DMS114 treated with DMSO at 0.1 percent for 48 hours (cell line): ENCODE measurements at regions not wholly inside any gene's neighbourhood (a gene's known extent, or its start where the extent isn't known, plus 50 kb on each side); places are given as distances from the start of the nearest gene placed in this dataset.
"Not testable (repeated sequence)": the region's sequence is repeated elsewhere in the genome, so short reads cannot be mapped to it uniquely, and the experiment has no call there.

ENCODE experiments used
- DNase-seq: peaks from one replicate; lab custom pipeline; 2025; ENCODE audit not compliant: unreplicated experiment; lab: John Stamatoyannopoulos, UW

DNA sequence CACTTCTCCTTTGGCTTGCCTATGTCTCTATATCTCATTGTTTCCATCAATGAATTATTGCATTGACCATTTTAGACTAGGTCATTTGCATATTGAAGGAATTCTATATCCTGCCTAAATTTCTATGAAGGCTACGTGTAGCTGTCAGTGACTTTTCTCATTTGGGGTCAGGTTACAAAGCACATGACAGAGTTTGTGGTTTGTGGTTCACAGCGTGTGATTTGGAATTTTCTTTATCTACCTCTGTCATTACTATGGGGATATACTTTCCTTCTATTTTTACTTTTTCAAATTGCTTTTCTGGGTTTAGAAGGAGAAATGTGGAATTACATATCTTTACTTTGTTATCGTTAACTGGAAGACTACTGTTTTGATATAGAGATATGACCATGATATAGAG lies 317.3 kb upstream of the CFAP20DC start:
- DNase-seq = no peak

DNA sequence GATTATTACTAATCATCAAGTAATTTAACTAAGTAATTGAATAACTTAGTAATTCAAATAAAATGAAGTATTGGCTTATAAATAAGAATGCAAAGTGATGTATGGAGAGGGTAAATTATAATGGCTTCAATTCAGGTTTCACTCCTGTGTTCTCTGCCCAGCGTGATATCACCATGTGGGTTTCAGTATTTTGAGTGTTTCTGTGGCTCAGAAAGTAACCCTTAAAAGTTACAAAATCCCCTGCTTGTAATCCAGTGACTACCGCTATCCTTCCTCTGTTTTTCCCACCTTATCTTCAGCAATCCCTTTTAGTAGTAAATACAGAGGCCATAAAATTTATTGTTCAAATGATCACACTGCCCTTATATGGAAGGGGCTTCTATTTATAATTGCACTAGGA lies 316.4 kb upstream of the CFAP20DC start:
- no peak for DNase-seq

DNA sequence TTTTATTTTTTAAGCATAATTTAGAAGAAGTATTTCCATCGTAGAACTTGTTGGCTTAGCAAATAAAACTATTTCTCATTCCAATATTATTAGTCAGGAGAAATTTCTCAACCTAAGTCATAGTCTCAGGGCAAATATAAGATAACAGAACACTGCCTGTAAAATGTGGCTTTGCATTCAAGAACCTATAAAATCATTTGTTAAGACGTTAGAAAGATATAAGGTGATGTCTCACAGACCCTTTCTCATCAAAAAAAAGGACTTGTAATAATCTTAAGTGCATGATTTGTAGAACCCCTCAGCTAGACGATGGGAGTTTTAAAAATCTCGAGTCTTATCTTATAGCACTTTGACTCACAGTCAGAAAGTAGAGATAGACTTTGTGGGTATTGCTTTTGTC lies 314.7 kb upstream of the CFAP20DC start:
- DNase-seq = no peak

DNA sequence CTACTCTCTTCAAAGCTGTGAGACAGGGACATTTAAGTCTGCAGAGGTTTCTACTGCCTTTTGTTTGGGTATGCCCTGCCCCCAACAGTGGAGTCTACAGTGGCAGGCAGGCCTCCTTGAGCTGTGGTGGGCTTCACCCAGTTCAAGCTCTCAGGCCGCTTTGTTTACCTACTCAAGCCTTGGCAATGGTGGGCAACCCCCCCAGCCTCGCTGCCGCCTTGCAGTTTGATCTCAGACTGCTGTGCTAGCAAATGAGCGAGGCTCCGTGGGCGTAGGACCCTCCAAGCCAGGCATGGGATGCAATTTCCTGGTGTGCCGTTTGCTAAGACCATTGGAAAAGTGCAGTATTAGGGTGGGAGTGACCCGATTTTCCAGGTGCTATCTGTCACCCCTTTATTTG lies 310.5 kb upstream of the CFAP20DC start:
- DNase-seq = not testable (repeated sequence)

DNA sequence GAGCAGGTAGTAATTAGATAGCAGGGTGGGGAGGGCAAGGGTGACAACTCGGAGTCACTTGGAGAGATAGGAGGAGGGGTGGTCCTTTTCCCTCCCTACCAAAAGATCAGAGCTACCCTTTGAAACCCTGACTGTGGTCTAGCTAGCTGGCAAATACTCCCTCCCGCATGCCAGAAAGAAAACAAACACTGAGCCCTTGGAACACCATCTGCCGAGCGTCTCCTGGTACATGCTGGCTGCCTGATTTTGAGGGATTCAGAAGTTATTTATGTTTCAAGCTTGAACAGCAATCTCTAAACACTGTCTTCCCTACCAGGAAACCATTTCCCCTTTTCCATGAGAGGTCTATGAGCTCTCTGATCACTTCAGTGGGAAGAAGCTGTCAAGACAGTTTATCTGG lies 291.6 kb upstream of the CFAP20DC start:
- no peak for DNase-seq

DNA sequence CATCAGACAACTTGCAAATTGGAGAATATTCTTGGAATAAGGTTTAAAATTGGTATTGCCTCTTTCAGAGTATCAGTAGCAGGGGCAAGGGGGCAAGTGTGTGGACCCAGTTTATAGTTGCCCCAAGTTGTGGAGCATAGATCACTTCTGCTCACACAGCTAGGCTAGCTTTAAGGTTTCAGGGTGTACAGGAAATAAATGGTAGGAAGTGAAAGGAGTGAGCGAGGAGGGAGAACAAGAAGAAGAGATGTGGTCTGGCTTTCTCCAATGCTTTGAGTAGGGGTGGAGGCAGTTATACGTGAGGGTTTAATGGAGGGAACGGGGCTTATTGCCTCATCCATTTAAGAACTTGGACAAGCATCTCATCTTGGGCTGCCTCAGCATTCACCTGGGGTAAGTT lies 290.0 kb upstream of the CFAP20DC start:
- no peak for DNase-seq

DNA sequence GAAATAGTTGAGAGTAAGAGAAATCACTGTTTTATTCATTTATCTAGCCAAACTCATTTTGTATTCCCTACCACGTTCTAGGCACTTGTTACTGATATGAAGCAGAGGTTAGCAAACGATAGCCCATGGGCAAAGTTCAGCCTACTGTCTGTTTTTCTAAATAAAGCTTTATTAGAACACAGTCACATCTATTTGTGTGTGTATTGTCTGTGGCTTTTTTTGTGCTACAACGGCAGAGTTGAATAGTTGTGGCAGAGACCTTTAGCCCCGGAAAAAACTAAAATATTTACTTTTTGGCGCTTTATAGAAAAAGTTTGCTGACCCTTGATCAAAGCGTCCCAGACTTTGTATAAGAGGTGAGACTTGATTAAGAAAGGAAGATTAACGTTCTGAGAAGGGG lies 289.1 kb upstream of the CFAP20DC start:
- no peak for DNase-seq

DNA sequence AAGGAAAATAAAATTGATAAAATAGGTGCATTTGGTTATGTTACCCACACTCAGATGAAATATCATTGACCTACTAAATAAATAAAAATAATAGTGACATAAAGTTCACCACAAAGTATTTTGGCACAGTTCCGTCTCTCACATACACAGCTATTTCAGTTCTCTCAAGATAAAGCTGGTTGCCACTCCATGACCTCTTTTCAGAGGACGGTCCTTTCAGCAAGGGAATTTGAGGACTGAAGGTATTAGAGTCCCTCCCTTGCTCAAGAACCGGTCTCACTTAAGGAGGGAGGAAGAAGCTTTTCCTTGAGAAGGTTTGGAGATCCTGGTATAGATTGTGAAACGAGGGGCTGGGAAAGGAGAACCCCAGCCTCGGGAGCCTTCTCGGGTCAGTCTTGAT lies 285.5 kb upstream of the CFAP20DC start:
- DNase-seq = no peak

DNA sequence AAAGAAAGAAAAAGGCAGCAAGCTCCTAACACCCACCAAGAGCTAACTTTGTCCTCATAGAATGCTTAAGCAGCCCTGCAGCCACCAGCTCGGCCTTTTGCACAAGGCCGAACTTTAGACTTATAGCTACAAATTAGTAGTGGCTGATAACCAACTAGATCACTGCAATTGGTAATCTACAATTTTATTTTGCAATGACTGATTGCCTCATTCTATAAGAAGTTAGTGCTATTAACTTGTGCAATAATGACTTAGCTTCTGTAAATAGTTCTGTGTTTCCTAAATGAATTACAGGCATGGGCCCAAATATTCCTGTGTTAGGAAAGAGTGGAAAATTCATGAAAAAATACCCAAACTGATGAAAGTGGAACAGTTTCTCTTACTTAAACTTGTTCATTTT lies 284.8 kb upstream of the CFAP20DC start:
- DNase-seq = no peak

DNA sequence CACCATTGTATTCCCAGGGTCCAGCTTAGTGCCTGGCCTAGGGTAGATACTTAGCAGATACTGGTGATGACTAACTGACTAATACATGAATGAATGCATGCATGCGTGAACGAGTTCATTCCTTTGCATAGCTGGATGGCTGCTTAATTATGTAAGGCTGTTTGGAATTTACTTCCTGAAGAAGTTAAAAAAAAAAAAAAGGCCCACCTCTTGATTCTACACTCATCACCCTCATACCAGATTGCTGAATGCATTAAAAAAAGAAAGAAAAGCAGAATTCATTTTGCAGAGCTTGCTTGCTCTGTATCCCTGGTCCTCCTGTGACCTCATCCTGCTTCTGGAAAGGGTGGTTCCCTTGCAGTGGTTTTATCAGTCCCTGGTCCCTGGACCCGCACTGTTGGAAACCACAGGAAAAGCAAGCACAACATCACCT lies 277.6 kb upstream of the CFAP20DC start:
- no peak for DNase-seq

DNA sequence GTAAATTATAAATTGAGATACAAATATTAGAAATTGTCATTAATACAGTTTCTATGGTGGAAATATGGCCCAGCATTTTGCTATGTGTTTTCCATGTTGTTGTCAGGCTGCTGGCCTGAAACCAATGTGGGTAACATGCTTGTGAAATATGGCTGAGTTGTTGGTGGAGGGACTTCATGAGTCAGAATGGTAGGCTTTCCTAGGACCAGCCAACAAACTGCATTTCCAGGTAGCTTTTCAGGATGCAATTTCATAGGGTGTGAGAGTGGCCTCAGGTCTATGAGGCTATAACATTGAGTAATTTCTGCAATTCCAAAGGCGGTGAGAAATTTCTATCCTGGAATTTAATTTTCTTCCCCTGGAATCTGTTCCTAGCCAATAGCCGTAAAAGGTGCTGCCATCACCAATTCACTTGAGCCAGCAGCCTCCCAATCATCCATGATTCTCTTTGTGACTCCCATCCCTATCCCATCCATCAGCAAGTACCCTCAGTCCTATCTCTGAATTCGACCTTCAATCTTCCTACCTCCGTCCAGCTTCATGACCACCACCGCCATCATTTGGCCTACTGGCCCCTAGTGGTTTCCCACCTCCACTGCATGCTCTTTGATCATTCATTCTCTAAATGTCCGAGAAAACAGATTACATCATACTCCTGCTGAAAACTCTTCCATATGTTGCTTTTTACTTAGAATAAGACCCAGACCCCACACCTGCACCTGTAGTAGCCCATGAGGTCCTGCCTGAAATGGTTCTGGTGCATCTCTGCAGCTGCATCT lies 276.6 kb upstream of the CFAP20DC start:
- DNase-seq = no peak

DNA sequence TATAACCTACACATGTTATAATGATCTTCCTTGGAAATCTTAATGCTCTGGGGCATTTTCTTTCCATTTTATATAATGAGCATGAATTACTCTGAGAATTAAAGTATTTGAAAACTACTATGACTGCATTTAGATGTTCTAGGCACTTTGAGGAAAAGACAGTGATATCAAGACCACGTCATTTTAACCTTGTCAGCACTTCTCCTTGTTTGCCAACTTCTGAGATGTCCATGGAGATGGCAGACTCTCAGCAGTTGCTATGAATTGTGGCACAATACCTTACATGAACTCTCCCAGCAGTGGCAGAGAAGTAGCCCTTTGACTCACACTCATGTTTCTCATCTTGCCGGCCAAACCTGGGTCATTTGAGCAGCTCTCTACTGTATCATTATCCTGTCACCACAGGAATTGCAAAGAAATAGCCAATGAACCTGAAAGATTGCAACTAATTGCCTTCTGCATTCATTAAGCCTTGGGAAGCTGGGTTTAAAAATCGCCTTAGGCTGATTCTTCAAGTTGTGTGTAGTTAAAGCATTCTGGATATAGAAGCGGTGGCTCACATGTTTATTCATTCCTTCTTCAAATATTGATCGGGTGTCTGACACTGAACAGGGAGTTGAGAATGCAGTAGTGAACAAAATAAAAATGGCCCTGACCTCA lies 272.2 kb upstream of the CFAP20DC start:
- no peak for DNase-seq

DNA sequence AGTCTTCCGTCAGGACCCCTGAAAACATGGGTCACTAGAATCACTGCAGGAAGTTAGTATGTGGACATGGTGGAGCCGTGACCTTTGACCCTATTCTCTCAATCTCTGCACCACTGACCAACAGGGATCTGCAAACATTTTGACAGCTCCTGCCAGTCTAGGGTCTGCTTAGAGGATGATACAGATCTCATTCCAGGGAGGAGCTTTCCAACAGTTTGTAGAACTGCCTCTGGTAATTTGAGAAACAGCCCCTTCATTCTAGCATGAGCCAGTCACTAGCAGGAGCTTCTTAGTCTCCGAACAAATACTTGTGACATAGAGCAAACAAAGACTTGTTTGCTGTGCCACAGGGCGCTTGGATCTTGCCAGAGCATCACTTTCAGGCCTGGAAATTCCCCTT lies 270.3 kb upstream of the CFAP20DC start:
- DNase-seq = no peak

DNA sequence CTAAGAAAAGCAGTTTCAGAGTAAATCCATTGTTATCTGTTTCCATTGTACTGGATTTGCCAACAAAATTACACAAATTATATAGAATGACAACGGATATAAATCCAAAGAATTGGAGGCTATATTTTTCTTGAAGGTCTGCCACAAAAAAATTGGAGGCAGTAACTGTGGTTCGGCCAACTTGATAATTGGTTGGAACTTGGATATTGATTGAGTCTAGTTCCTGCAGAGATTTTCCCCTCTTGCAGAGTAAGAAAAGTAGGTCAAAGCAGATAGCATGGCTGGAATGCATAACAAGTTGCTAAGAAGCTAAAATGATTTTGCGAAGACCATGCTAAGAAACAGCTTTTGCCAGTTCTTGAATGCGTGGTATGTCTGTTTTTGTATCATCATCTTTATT lies 269.6 kb upstream of the CFAP20DC start:
- DNase-seq = no peak

DNA sequence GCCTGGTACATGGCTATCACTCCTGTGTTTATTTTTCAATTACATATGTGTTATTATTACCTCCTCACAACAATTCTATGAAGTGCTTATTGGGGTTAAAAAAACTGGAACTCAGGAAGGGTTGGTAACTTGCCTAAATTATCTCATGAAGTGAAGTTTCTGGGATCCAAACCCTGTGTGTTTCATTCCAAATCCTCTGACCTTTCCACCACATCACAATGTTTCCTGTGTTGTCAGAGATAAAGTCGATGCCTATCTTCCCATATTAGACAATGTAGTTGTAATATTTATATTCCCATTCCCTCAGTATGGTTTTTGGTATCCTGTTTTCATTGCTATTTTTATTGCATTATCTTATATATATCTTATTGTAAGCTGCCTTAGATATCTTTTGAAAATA lies 269.1 kb upstream of the CFAP20DC start:
- no peak for DNase-seq

DNA sequence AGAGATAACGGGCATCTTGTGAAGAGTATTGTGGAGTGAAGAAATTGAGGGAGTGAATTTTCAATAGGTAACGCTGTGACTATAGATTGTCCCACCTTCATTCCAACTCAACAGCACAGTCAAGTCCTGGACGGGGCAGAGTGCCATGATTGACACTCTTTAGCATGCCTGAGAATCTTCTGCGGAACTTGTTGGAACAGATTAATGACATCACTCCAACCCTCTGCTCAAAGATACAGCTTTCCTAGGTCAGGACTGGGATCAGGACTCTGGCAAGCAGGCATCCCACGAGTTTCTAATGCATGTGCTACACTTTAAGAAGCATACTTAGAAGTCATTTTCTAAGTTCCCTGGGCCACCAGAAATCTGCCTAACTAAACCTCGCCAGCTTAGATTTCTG lies 267.6 kb upstream of the CFAP20DC start:
- DNase-seq = no peak

DNA sequence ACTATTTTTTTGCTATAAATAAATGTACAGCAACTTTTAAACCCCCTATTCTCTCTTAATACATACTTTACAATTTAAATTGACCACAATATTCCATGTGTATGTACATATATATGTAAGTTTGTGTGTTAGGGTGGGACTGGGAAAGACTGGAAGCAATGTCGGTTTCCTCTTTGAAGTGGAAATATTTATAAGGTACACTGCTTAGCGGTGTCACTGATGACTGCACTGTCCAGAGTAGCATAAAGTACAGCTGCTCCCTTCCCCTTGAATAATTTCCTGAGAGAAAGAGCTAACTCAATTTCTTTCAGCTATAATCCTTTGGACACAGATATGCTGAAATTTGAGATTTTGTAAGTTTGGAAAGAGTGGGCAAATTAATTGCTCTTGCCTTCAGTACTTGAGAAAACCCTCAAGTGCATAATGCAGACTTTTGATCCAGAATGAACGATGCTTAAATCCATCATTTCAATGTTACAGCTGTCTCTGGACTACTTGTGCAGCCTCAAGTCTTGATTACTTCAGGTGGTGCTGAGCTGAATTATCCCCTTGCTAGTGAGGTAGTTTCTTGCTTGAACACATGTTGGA lies 267.0 kb upstream of the CFAP20DC start:
- DNase-seq = no peak

DNA sequence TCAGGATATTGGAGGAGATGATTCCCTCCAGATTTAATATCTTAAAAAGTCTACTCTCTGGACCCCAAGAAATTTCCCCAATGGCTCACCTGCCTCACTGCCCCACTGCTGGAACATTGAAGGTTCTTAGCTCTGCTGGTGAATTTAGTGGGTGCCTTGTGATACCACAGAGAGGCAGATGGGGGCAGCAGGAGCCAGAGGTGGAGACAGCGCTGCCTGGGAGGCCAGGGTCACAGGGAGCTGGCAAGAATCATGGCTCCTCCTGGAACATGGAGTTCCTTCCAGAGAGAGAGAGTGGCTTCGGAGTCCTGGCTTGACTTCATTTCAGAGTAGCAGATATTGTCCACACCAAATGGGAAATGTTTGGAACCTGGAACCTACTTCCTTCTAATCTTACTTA lies 263.5 kb upstream of the CFAP20DC start:
- no peak for DNase-seq

DNA sequence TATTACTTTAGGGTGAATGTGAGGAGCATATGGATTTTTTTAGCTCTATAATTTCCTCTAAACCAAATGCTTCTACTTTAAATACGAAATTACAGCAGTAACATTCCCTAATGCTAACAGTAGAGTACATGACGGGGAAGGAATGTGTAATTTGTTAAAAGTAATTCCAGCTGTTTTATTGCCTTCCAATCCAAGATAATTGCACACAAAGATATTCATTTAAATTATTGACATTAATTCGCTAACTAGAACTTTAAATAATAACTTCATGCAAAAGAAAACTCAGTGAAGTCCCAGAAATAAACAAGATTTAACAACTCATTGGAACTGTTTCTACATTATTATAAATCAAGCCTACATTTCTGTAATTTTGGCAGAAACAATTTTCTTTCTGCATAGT lies 261.4 kb upstream of the CFAP20DC start:
- no peak for DNase-seq

DNA sequence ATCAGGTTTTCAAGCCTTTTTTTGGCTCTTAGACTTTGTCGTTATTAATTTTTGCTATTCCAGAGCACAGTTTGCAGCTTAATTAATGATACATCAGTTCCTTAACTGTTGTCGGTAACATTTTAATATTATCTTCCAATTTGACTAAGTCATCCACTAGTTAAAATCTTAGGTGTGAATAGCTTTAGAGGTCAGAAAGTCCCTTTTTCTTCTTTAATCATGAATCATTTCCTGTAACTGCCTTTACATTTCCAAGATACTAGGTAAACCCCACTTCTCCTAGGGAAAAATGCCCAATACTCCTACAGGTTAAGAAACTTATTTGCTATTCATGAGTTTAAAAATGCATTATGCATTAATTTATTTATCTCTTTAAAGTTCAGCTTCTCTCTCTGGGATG lies 260.9 kb upstream of the CFAP20DC start:
- no peak for DNase-seq

DNA sequence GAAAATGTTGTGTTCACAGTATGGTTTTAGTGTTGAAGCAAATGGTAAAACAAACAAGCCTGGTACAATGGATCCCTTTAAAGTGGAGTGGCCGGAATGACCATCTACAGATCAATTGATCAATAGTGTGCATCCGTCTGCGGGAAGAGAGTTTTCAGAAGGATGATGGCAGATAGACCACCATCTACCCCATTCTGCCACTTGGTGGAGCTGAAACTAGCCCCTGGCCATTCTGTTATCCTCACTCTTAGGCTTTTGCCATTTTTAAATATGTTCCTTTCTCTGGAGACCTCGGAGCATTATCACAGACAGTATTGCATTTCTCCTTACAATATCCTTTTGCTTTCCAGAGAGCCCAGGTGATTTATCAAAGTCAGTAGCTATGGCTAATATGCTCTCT lies 258.9 kb upstream of the CFAP20DC start:
- DNase-seq = peak; percentile 2

DNA sequence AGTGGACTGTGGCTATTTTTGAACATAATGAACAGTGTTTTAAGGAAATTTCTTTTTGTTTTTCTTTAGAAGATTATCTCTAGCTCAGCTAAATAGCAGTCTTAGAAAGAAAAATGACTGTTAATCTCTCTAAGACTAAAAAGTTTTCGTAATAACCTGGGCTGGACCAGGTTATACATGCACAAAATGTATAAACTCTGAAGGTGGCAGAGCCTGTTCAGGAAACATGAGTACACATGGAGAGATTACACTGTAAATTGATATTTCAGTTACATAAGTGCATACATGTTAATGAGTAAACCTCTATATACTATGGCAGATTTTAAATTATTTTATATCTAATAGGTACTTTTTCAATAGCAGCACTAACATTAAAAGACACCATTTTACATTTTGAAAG lies 258.2 kb upstream of the CFAP20DC start:
- DNase-seq = no peak

DNA sequence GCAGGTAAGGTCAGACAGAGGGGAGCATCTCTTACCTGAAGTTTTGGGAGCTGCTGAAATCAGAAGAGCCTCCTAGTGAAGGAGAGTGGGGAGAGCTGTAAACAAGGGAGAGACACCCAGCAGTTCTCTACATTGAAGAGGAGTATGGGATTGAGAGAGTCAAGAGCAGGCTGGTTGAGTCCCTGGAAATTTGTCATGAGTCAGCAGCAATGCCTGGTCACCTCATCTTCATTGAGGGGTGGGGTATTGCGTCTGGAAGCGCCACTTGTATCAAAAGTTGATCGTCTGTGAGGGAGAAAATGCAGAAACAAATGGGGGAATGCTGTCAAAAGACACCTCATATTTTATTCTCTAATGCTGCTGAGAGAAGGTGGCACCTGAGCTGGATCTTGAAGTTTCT lies 256.6 kb upstream of the CFAP20DC start:
- DNase-seq = no peak
